IMR-90 (cell line): ENCODE measurements at regions not wholly inside any gene's neighbourhood (a gene's known extent, or its start where the extent isn't known, plus 50 kb on each side); places are given as distances from the start of the nearest gene placed in this dataset.

Source experiments
- ATAC-seq: fragments of 200-7000 bp; cut with Tn5 transposase; 2 replicates; pipeline ENCODE4 v1.9.1; 2020; ENCODE audit warnings: low read depth, mild to moderate bottlenecking, moderate library complexity
- BruUV-seq: library from RNA; stranded (reverse); fragments of 400-500 nt; replicated peaks from 2 replicates; lab custom pipeline; 2021; lab: Mats Ljungman, UMichigan
- CTCF ChIA-PET: fragments of 300-600 bp; formaldehyde crosslinking; extraction: SDS; loops from one replicate; lab custom pipeline; 2021; ENCODE audit warnings: antibody characterized with exemption; lab: Yijun Ruan, JAX
- POLR2A ChIA-PET: fragments of 300-600 bp; sonication (Branson Sonifier 250); formaldehyde crosslinking; loops from one replicate; lab custom pipeline; 2022; ENCODE audit warnings: antibody characterized with exemption; ENCODE audit not compliant: unreplicated experiment; lab: Charles Lee
- DNase-seq: peaks from one replicate; pipeline ENCODE4 v3.0.0; 2013
- H2AFZ ChIP-seq: replicated peaks from 2 replicates; pipeline ENCODE3; 2013; ENCODE audit warnings: low read length, mild to moderate bottlenecking; ENCODE audit not compliant: poor library complexity
- H2AK5ac ChIP-seq: 2 replicates; pipeline ENCODE4 v1.6.1; 2013; ENCODE audit warnings: low read depth, low read length, inconsistent platforms
- H2AK9ac ChIP-seq: replicated peaks from 2 replicates; pipeline ENCODE3; 2013; ENCODE audit warnings: mild to moderate bottlenecking, low read depth, low read length, moderate library complexity; ENCODE audit not compliant: poor library complexity
- H2BK120ac ChIP-seq: 2 replicates; pipeline ENCODE4 v1.6.1; 2013; ENCODE audit warnings: low read depth, low read length, inconsistent platforms
- H2BK15ac ChIP-seq: 3 replicates; pipeline ENCODE4 v1.6.1; 2013; ENCODE audit warnings: low read depth, low read length, inconsistent platforms
- H2BK20ac ChIP-seq: 2 replicates; pipeline ENCODE4 v1.6.1; 2013; ENCODE audit warnings: low read depth, mild to moderate bottlenecking, inconsistent platforms, low read length, moderate library complexity
- H2BK5ac ChIP-seq: 2 replicates; pipeline ENCODE4 v1.6.1; 2013; ENCODE audit warnings: mild to moderate bottlenecking, low read depth, low read length, inconsistent platforms; ENCODE audit not compliant: poor library complexity, severe bottlenecking
- H3K14ac ChIP-seq: replicated peaks from 2 replicates; pipeline ENCODE4 v1.6.1; 2013; ENCODE audit warnings: low read depth, low read length, inconsistent platforms
- H3K18ac ChIP-seq: 2 replicates; pipeline ENCODE4 v1.6.1; 2013; ENCODE audit warnings: low read depth, low read length, control low read depth
- H3K23ac ChIP-seq: 2 replicates; pipeline ENCODE4 v1.6.1; 2013; ENCODE audit warnings: low read depth, low read length, inconsistent platforms
- H3K27ac ChIP-seq: 2 replicates; pipeline ENCODE4 v1.5.1; 2013; ENCODE audit warnings: mild to moderate bottlenecking, control low read depth, low read length; ENCODE audit not compliant: insufficient read depth
- H3K27me3 ChIP-seq: 2 replicates; pipeline ENCODE4 v1.6.1; 2013; ENCODE audit warnings: low read length; ENCODE audit not compliant: control insufficient read depth, insufficient read depth
- H3K36me3 ChIP-seq: 2 replicates; pipeline ENCODE4 v1.6.1; 2013; ENCODE audit warnings: low read length, mixed read lengths; ENCODE audit not compliant: control insufficient read depth, insufficient read depth
- H3K4ac ChIP-seq: 2 replicates; pipeline ENCODE4 v1.6.1; 2013; ENCODE audit warnings: low read depth, low read length, inconsistent platforms
- H3K4me1 ChIP-seq: 2 replicates; pipeline ENCODE4 v1.6.1; 2013; ENCODE audit warnings: low read length, mixed read lengths; ENCODE audit not compliant: control insufficient read depth, insufficient read depth
- H3K4me2 ChIP-seq: 2 replicates; pipeline ENCODE4 v1.6.1; 2013; ENCODE audit warnings: low read depth, mild to moderate bottlenecking, control low read depth, low read length, moderate library complexity
- H3K4me3 ChIP-seq: 2 replicates; pipeline ENCODE4 v1.5.1; 2013; ENCODE audit warnings: low read depth, mild to moderate bottlenecking, control low read depth, low read length, moderate library complexity; ENCODE audit not compliant: insufficient read depth
- H3K56ac ChIP-seq: 2 replicates; pipeline ENCODE4 v1.6.1; 2013; ENCODE audit warnings: low read length, inconsistent platforms; ENCODE audit not compliant: insufficient read depth; ENCODE audit errors: extremely low read depth
- H3K79me1 ChIP-seq, 2 experiments: 2 replicates each; pipeline ENCODE4 v1.6.1; 2013; ENCODE audit warnings: low read length in 2 of 2, inconsistent platforms in 1 of 2, low read depth in 1 of 2
- H3K9ac ChIP-seq: 2 replicates; pipeline ENCODE4 v1.6.1; 2013; ENCODE audit warnings: low read depth, low read length, control low read depth
- H3K9me1 ChIP-seq: 2 replicates; pipeline ENCODE4 v1.6.1; 2013; ENCODE audit warnings: low read length, inconsistent platforms; ENCODE audit not compliant: insufficient read depth
- H3K9me3 ChIP-seq: 2 replicates; pipeline ENCODE4 v1.6.1; 2013; ENCODE audit warnings: low read length; ENCODE audit not compliant: control insufficient read depth, insufficient read depth
- H4K20me1 ChIP-seq: 2 replicates; pipeline ENCODE4 v1.6.1; 2013; ENCODE audit warnings: low read length, inconsistent platforms; ENCODE audit not compliant: insufficient read depth
- H4K5ac ChIP-seq: 2 replicates; pipeline ENCODE4 v1.6.1; 2013; ENCODE audit warnings: mild to moderate bottlenecking, low read depth, low read length, control low read depth
- H4K8ac ChIP-seq, 2 experiments: 2 replicates each; pipeline ENCODE4 v1.6.1; 2013; ENCODE audit warnings: low read depth in 2 of 2, low read length in 2 of 2, control low read depth in 1 of 2, inconsistent platforms in 1 of 2
- H4K91ac ChIP-seq: 2 replicates; pipeline ENCODE4 v1.6.1; 2013; ENCODE audit warnings: low read depth, low read length, inconsistent platforms; ENCODE audit not compliant: insufficient read depth
- BHLHE40 ChIP-seq: fragments of 150-350 bp; IDR thresholded peaks from 2 replicates; pipeline ENCODE4 v1.6.1; 2016; ENCODE audit warnings: mild to moderate bottlenecking, low read depth, low read length
- CEBPB ChIP-seq: IDR thresholded peaks from 2 replicates; pipeline ENCODE4 v1.6.1; 2012; ENCODE audit warnings: low read depth, low read length, improper control_type of control experiment
- CHD1 ChIP-seq: IDR thresholded peaks from 2 replicates; pipeline ENCODE4 v1.6.1; 2012; ENCODE audit warnings: low read depth, low read length, improper control_type of control experiment
- CTCF ChIP-seq: conservative IDR thresholded peaks from 2 replicates; pipeline ENCODE4 v1.5.1; 2012; ENCODE audit warnings: mild to moderate bottlenecking, low read depth, low read length, improper control_type of control experiment
- FOS ChIP-seq: fragments of 150-350 bp; IDR thresholded peaks from 2 replicates; pipeline ENCODE4 v1.6.1; 2016; ENCODE audit warnings: low read depth, low read length
- MAZ ChIP-seq: IDR thresholded peaks from 2 replicates; pipeline ENCODE4 v1.6.1; 2012; ENCODE audit warnings: low read depth, mild to moderate bottlenecking, low read length, improper control_type of control experiment, moderate library complexity, borderline replicate concordance
- MXI1 ChIP-seq: IDR thresholded peaks from 2 replicates; pipeline ENCODE4 v1.6.1; 2012; ENCODE audit warnings: low read depth, mild to moderate bottlenecking, low read length, moderate library complexity, borderline replicate concordance
- POLR2A ChIP-seq: IDR thresholded peaks from 2 replicates; pipeline ENCODE4 v1.6.1; 2012; ENCODE audit warnings: mild to moderate bottlenecking, low read depth, low read length
- RAD21 ChIP-seq: IDR thresholded peaks from 2 replicates; pipeline ENCODE4 v1.6.1; 2012; ENCODE audit warnings: low read length, improper control_type of control experiment
- RCOR1 ChIP-seq: IDR thresholded peaks from 2 replicates; pipeline ENCODE4 v1.6.1; 2012; ENCODE audit warnings: mild to moderate bottlenecking, low read length, improper control_type of control experiment; ENCODE audit not compliant: insufficient replicate concordance
- RFX5 ChIP-seq: IDR thresholded peaks from 2 replicates; pipeline ENCODE4 v1.8.0; 2012; ENCODE audit warnings: low read depth, mild to moderate bottlenecking, low read length, moderate library complexity
- SMC3 ChIP-seq: fragments of 150-350 bp; IDR thresholded peaks from 2 replicates; pipeline ENCODE4 v1.6.1; 2016; ENCODE audit warnings: low read depth, mild to moderate bottlenecking, antibody characterized with exemption, low read length, moderate library complexity
- WGBS, 2 experiments: methylation state at CpG; one replicate each; pipeline versions ENCODE4 v1.1.5 to v1.1.7; 2013; ENCODE audit warnings: missing lambda C conversion rate in 2 of 2; ENCODE audit not compliant: insufficient read length in 1 of 2; ENCODE audit errors: extremely low coverage in 2 of 2; 5-methylcytosine and 5-hydroxymethylcytosine counted together
- dilution Hi-C: fragments of 300-500 bp; cut with HindIII; formaldehyde crosslinking; loops from one replicate; pipeline ENCODE4 v1.14.3; 2018; ENCODE audit warnings: low sequenced_read_pairs; ENCODE audit not compliant: unreplicated experiment
- in situ Hi-C: fragments of 300-500 bp; cut with MboI; formaldehyde crosslinking; loops from 3 replicates; pipeline ENCODE4 v1.14.3; 2019; ENCODE audit warnings: low sequenced_read_pairs, inconsistent platforms, mixed read lengths
- intact Hi-C: fragments of 100-400 bp; cut with micrococcal nuclease; formaldehyde crosslinking; loops from 2 replicates; pipeline ENCODE4 v1.10.0; 2022

DNA sequence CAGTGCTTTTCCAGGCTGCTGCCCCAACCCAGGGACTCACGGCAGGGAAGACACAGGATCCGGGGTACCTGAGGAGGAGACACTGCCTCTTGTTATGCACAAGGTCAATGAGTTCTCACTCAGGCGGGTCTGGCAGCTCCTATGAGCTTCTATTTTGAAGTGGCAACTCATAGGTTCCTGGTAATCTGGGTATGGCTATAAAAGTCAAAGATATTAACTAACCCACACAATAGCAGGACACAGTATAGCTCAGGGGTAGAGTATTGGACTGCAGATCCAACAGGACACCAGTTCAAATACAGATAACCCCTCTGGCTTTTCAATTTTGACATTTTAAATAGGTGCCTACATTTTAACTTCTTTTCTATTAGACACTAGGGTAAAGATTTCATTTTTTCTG lies 130.3 kb upstream of the ZNF746 start:
- Histone ChIP-seq H3K23ac (no peak overlapping the region), H3K9ac (no peak overlapping the region), H3K36me3 (no peaks in the 10 kb centered on the region), H4K8ac (no peak overlapping the region), H2BK15ac (no peak overlapping the region), H3K79me1 (peaks cover 4 to 9% of the 10 kb centered on the region in 2 experiments), H3K56ac (no peak overlapping the region), H3K9me1 (no peaks in the 10 kb centered on the region), H3K4me3 (no peak overlapping the region), H2BK20ac (no peak overlapping the region), H3K18ac (no peak overlapping the region), H4K20me1 (peaks cover 8% of the 10 kb centered on the region), H3K4me1 (peaks cover under 1% of the 10 kb centered on the region; the same call in 1 of the 2 replicates), H4K5ac (no peak overlapping the region), H4K91ac (no peak overlapping the region), H2AK9ac (no peak overlapping the region), H3K14ac (no peak overlapping the region), H2AK5ac (no peak overlapping the region), H3K9me3 (no peaks in the 10 kb centered on the region), H3K4me2 (no peak overlapping the region), H3K4ac (no peak overlapping the region), H2BK5ac (no peak overlapping the region), H2BK120ac (no peak overlapping the region), H3K27me3 (peaks cover 25% of the 10 kb centered on the region), H3K27ac (no peak overlapping the region), H2AFZ (no peak overlapping the region)
- DNase-seq (no peak), ATAC-seq (no peak)
- WGBS, 2 experiments, result no CpG with 5 or more reads among the region's 3 CpGs
- TF ChIP-seq CHD1 (no peak), RAD21 (no peak), BHLHE40 (no peak), MAZ (no peak), CTCF (no peak), FOS (no peak), POLR2A (no peak), SMC3 (no peak), RCOR1 (no peak), CEBPB (no peak), MXI1 (no peak), RFX5 (no peak)
- intact Hi-C loops (loop anchor here (10.0 kb wide), 3 partner anchors 87 to 203 kb away; partner anchors contain the start of gene ZNF777), in situ Hi-C loops (no loop called here), dilution Hi-C loops (no loop called here)
- CTCF ChIA-PET, result interaction anchor here (1.1 kb wide), 1 partner anchor 318 kb away, joined by 3 read pairs; no protein-coding TSS in a partner anchor
- POLR2A ChIA-PET, result no interaction called here
- BruUV-seq, result no TSS peak
